Endothelial cell of umbilical vein (primary cell): ENCODE measurements at regions not wholly inside any gene's neighbourhood (a gene's known extent, or its start where the extent isn't known, plus 50 kb on each side); places are given as distances from the start of the nearest gene placed in this dataset.

ENCODE experiments used
- CTCF ChIP-seq, 2 donors: IDR thresholded peaks; 1 replicate in 1 of 2; 2 replicates in 1 of 2; pipeline ENCODE4 v1.5.1; 2011; ENCODE audit warnings: low read length in 2 of 2, mild to moderate bottlenecking in 2 of 2, moderate library complexity in 2 of 2, control low read depth in 1 of 2, inconsistent platforms in 1 of 2, low read depth in 1 of 2; ENCODE audit not compliant: insufficient read depth in 1 of 2; ENCODE audit errors: extremely low read depth in 1 of 2
- EZH2 ChIP-seq: IDR thresholded peaks from 2 replicates; pipeline ENCODE4 v1.6.1; 2012; ENCODE audit warnings: borderline replicate concordance, low read depth, mild to moderate bottlenecking, moderate library complexity, low read length, inconsistent platforms; ENCODE audit not compliant: severe bottlenecking
- GATA2 ChIP-seq: IDR thresholded peaks from 2 replicates; pipeline ENCODE4 v1.7.0; 2011; ENCODE audit warnings: low read depth, mild to moderate bottlenecking, moderate library complexity, mixed read lengths, low read length; ENCODE audit not compliant: insufficient read length, insufficient read depth
- JUN ChIP-seq: IDR thresholded peaks from 2 replicates; pipeline ENCODE4 v1.6.1; 2011; ENCODE audit warnings: borderline replicate concordance, low read depth; ENCODE audit not compliant: insufficient read length, insufficient read depth
- MAX ChIP-seq: IDR thresholded peaks from 2 replicates; pipeline ENCODE4 v1.6.1; 2011; ENCODE audit not compliant: insufficient read depth, insufficient read length
- POLR2A ChIP-seq: IDR thresholded peaks from 2 replicates; pipeline ENCODE4 v1.6.1; 2012; ENCODE audit warnings: low read depth, mild to moderate bottlenecking, control low read depth, low read length
- POLR2AphosphoS5 ChIP-seq: IDR thresholded peaks from 2 replicates; pipeline ENCODE4 v1.6.1; 2012; ENCODE audit warnings: low read depth, mild to moderate bottlenecking, control low read depth, low read length, moderate library complexity; ENCODE audit not compliant: insufficient read depth

GRCh38 chr1:82632155-82632554 is 831.4 kb downstream of the ADGRL2 start:
- TF ChIP-seq POLR2A (no peak), CTCF (IDR thresholded peaks at IDR 0.05; ENCODE audit: extremely low read depth in 1 of 2, insufficient read depth in 1 of 2, low read depth in 1 of 2, low read length in 2 of 2) (no peak), EZH2 (no peak), MAX (no peak), GATA2 (no peak), POLR2AphosphoS5 (no peak), JUN (no peak)
